ENCODE measurements at regions not wholly inside any gene's neighbourhood (a gene's known extent, or its start where the extent isn't known, plus 50 kb on each side); places are given as distances from the start of the nearest gene placed in this dataset.

GRCh38 chr7:112907658-112908057 is 117.5 kb upstream of the TMEM168 start:
- no peak overlapping the region for H3K27ac ChIP-seq (ENCODE audit: low read depth, low read length)
- H3K4me1 ChIP-seq (ENCODE audit: control insufficient read depth in 1 of 2, insufficient read depth in 2 of 2, low read length in 2 of 2) = no peaks in the 10 kb centered on the region
- H3K4me3 ChIP-seq (ENCODE audit: low read depth in 1 of 2, low read length in 2 of 2) = no peak overlapping the region
- H3K27me3 ChIP-seq (ENCODE audit: control insufficient read depth in 1 of 2, insufficient read depth in 2 of 2, low read length in 2 of 2) = no peaks in the 10 kb centered on the region
- H3K9ac ChIP-seq (ENCODE audit: low read depth in 1 of 2, low read length in 2 of 2) = no peak overlapping the region
- H3K9me3 ChIP-seq (ENCODE audit: control insufficient read depth in 1 of 2, low read length in 2 of 2) = peaks cover 7 to 8% of the 10 kb centered on the region in 2 donors
- peaks cover 3 to 4% of the 10 kb centered on the region in 2 donors for H3K36me3 ChIP-seq (ENCODE audit: control insufficient read depth in 1 of 2, insufficient read depth in 2 of 2, low read length in 2 of 2)

- Histone ChIP-seq H3K4me1 (ENCODE audit: control insufficient read depth in 1 of 2, insufficient read depth in 2 of 2, low read length in 2 of 2) (no peaks in the 10 kb centered on the region), H3K27ac (ENCODE audit: low read depth, low read length) (no peak overlapping the region), H3K36me3 (ENCODE audit: control insufficient read depth in 1 of 2, insufficient read depth in 2 of 2, low read length in 2 of 2) (peaks cover 1 to 3% of the 10 kb centered on the region in 2 donors), H3K9ac (ENCODE audit: low read depth in 1 of 2, low read length in 2 of 2) (no peak overlapping the region), H3K9me3 (ENCODE audit: control insufficient read depth in 1 of 2, low read length in 2 of 2) (peaks cover 7 to 8% of the 10 kb centered on the region in 2 donors), H3K27me3 (ENCODE audit: control insufficient read depth in 1 of 2, insufficient read depth in 2 of 2, low read length in 2 of 2) (no peaks in the 10 kb centered on the region), H3K4me3 (ENCODE audit: low read depth in 1 of 2, low read length in 2 of 2) (no peak overlapping the region)
Observed at GRCh38 chr7:112905950-112906349, 115.8 kb upstream of the TMEM168 start.

- no peak overlapping the region for H3K9ac ChIP-seq (ENCODE audit: low read depth in 1 of 2, low read length in 2 of 2)
- peaks cover 5 to 8% of the 10 kb centered on the region in 2 donors for H3K9me3 ChIP-seq (ENCODE audit: control insufficient read depth in 1 of 2, low read length in 2 of 2)
- H3K36me3 ChIP-seq (ENCODE audit: control insufficient read depth in 1 of 2, insufficient read depth in 2 of 2, low read length in 2 of 2) = peaks cover 0 to 3% of the 10 kb centered on the region in 2 donors
- H3K27me3 ChIP-seq (ENCODE audit: control insufficient read depth in 1 of 2, insufficient read depth in 2 of 2, low read length in 2 of 2) = no peaks in the 10 kb centered on the region
- no peak overlapping the region for H3K27ac ChIP-seq (ENCODE audit: low read depth, low read length)
- no peak overlapping the region for H3K4me3 ChIP-seq (ENCODE audit: low read depth in 1 of 2, low read length in 2 of 2)
- no peaks in the 10 kb centered on the region for H3K4me1 ChIP-seq (ENCODE audit: control insufficient read depth in 1 of 2, insufficient read depth in 2 of 2, low read length in 2 of 2)
Observed at GRCh38 chr7:112905413-112905812, 115.2 kb upstream of the TMEM168 start.

GRCh38 chr7:112898432-112899290 is 108.5 kb upstream of the TMEM168 start:
- Histone ChIP-seq H3K36me3 (ENCODE audit: control insufficient read depth in 1 of 2, insufficient read depth in 2 of 2, low read length in 2 of 2) (peaks cover 0 to 6% of the 10 kb centered on the region in 2 donors), H3K9ac (ENCODE audit: low read depth in 1 of 2, low read length in 2 of 2) (no peak overlapping the region), H3K4me3 (ENCODE audit: low read depth in 1 of 2, low read length in 2 of 2) (no peak overlapping the region), H3K27ac (ENCODE audit: low read depth, low read length) (no peak overlapping the region), H3K27me3 (ENCODE audit: control insufficient read depth in 1 of 2, insufficient read depth in 2 of 2, low read length in 2 of 2) (no peaks in the 10 kb centered on the region), H3K4me1 (ENCODE audit: control insufficient read depth in 1 of 2, insufficient read depth in 2 of 2, low read length in 2 of 2) (peaks cover 5 to 8% of the 10 kb centered on the region in 2 donors), H3K9me3 (ENCODE audit: control insufficient read depth in 1 of 2, low read length in 2 of 2) (peaks cover 0 to 6% of the 10 kb centered on the region in 2 donors)

- Histone ChIP-seq H3K27me3 (ENCODE audit: control insufficient read depth in 1 of 2, insufficient read depth in 2 of 2, low read length in 2 of 2) (no peaks in the 10 kb centered on the region), H3K9me3 (ENCODE audit: control insufficient read depth in 1 of 2, low read length in 2 of 2) (peaks cover 0 to 6% of the 10 kb centered on the region in 2 donors), H3K9ac (ENCODE audit: low read depth in 1 of 2, low read length in 2 of 2) (no peak overlapping the region), H3K27ac (ENCODE audit: low read depth, low read length) (no peak overlapping the region), H3K36me3 (ENCODE audit: control insufficient read depth in 1 of 2, insufficient read depth in 2 of 2, low read length in 2 of 2) (peaks cover 2 to 10% of the 10 kb centered on the region in 2 donors), H3K4me3 (ENCODE audit: low read depth in 1 of 2, low read length in 2 of 2) (no peak overlapping the region), H3K4me1 (ENCODE audit: control insufficient read depth in 1 of 2, insufficient read depth in 2 of 2, low read length in 2 of 2) (peaks cover 5 to 8% of the 10 kb centered on the region in 2 donors)
Observed at GRCh38 chr7:112897839-112898431, 107.7 kb upstream of the TMEM168 start.

- Histone ChIP-seq H3K9ac (ENCODE audit: low read depth in 1 of 2, low read length in 2 of 2) (no peak overlapping the region), H3K27ac (ENCODE audit: low read depth, low read length) (no peak overlapping the region), H3K4me1 (ENCODE audit: control insufficient read depth in 1 of 2, insufficient read depth in 2 of 2, low read length in 2 of 2) (peaks cover 5 to 8% of the 10 kb centered on the region in 2 donors), H3K4me3 (ENCODE audit: low read depth in 1 of 2, low read length in 2 of 2) (no peak overlapping the region), H3K27me3 (ENCODE audit: control insufficient read depth in 1 of 2, insufficient read depth in 2 of 2, low read length in 2 of 2) (no peaks in the 10 kb centered on the region), H3K36me3 (ENCODE audit: control insufficient read depth in 1 of 2, insufficient read depth in 2 of 2, low read length in 2 of 2) (peaks cover 3 to 12% of the 10 kb centered on the region in 2 donors), H3K9me3 (ENCODE audit: control insufficient read depth in 1 of 2, low read length in 2 of 2) (peaks cover 0 to 6% of the 10 kb centered on the region in 2 donors)
Observed at GRCh38 chr7:112896026-112896601, 105.9 kb upstream of the TMEM168 start.

GRCh38 chr7:112892263-112892662 is 102.1 kb upstream of the TMEM168 start:
- no peaks in the 10 kb centered on the region for H3K9me3 ChIP-seq (ENCODE audit: control insufficient read depth in 1 of 2, low read length in 2 of 2)
- no peak overlapping the region for H3K27ac ChIP-seq (ENCODE audit: low read depth, low read length)
- H3K9ac ChIP-seq (ENCODE audit: low read depth in 1 of 2, low read length in 2 of 2) = no peak overlapping the region
- no peak overlapping the region for H3K4me3 ChIP-seq (ENCODE audit: low read depth in 1 of 2, low read length in 2 of 2)
- H3K4me1 ChIP-seq (ENCODE audit: control insufficient read depth in 1 of 2, insufficient read depth in 2 of 2, low read length in 2 of 2) = no peaks in the 10 kb centered on the region
- no peaks in the 10 kb centered on the region for H3K27me3 ChIP-seq (ENCODE audit: control insufficient read depth in 1 of 2, insufficient read depth in 2 of 2, low read length in 2 of 2)
- H3K36me3 ChIP-seq (ENCODE audit: control insufficient read depth in 1 of 2, insufficient read depth in 2 of 2, low read length in 2 of 2) = peaks cover 3 to 12% of the 10 kb centered on the region in 2 donors

- no peaks in the 10 kb centered on the region for H3K4me1 ChIP-seq (ENCODE audit: control insufficient read depth in 1 of 2, insufficient read depth in 2 of 2, low read length in 2 of 2)
- H3K36me3 ChIP-seq (ENCODE audit: control insufficient read depth in 1 of 2, insufficient read depth in 2 of 2, low read length in 2 of 2) = peaks cover 3 to 12% of the 10 kb centered on the region in 2 donors
- H3K9ac ChIP-seq (ENCODE audit: low read depth in 1 of 2, low read length in 2 of 2) = no peak overlapping the region
- no peak overlapping the region for H3K27ac ChIP-seq (ENCODE audit: low read depth, low read length)
- H3K9me3 ChIP-seq (ENCODE audit: control insufficient read depth in 1 of 2, low read length in 2 of 2) = no peaks in the 10 kb centered on the region
- no peaks in the 10 kb centered on the region for H3K27me3 ChIP-seq (ENCODE audit: control insufficient read depth in 1 of 2, insufficient read depth in 2 of 2, low read length in 2 of 2)
- no peak overlapping the region for H3K4me3 ChIP-seq (ENCODE audit: low read depth in 1 of 2, low read length in 2 of 2)
Observed at GRCh38 chr7:112891698-112892097, 101.5 kb upstream of the TMEM168 start.

- H3K36me3 ChIP-seq (ENCODE audit: control insufficient read depth in 1 of 2, insufficient read depth in 2 of 2, low read length in 2 of 2) = peaks cover 3 to 12% of the 10 kb centered on the region in 2 donors
- H3K4me1 ChIP-seq (ENCODE audit: control insufficient read depth in 1 of 2, insufficient read depth in 2 of 2, low read length in 2 of 2) = no peaks in the 10 kb centered on the region
- H3K9me3 ChIP-seq (ENCODE audit: control insufficient read depth in 1 of 2, low read length in 2 of 2) = no peaks in the 10 kb centered on the region
- H3K27me3 ChIP-seq (ENCODE audit: control insufficient read depth in 1 of 2, insufficient read depth in 2 of 2, low read length in 2 of 2) = no peaks in the 10 kb centered on the region
- H3K9ac ChIP-seq (ENCODE audit: low read depth in 1 of 2, low read length in 2 of 2) = no peak overlapping the region
- no peak overlapping the region for H3K27ac ChIP-seq (ENCODE audit: low read depth, low read length)
- H3K4me3 ChIP-seq (ENCODE audit: low read depth in 1 of 2, low read length in 2 of 2) = no peak overlapping the region
Observed at GRCh38 chr7:112889834-112890438, 99.7 kb upstream of the TMEM168 start.

GRCh38 chr7:112889268-112889667 is 99.1 kb upstream of the TMEM168 start:
- no peak overlapping the region for H3K27ac ChIP-seq (ENCODE audit: low read depth, low read length)
- peaks cover 3 to 6% of the 10 kb centered on the region in 2 donors for H3K36me3 ChIP-seq (ENCODE audit: control insufficient read depth in 1 of 2, insufficient read depth in 2 of 2, low read length in 2 of 2)
- H3K4me1 ChIP-seq (ENCODE audit: control insufficient read depth in 1 of 2, insufficient read depth in 2 of 2, low read length in 2 of 2) = no peaks in the 10 kb centered on the region
- H3K9ac ChIP-seq (ENCODE audit: low read depth in 1 of 2, low read length in 2 of 2) = no peak overlapping the region
- H3K9me3 ChIP-seq (ENCODE audit: control insufficient read depth in 1 of 2, low read length in 2 of 2) = no peaks in the 10 kb centered on the region
- no peak overlapping the region for H3K4me3 ChIP-seq (ENCODE audit: low read depth in 1 of 2, low read length in 2 of 2)
- no peaks in the 10 kb centered on the region for H3K27me3 ChIP-seq (ENCODE audit: control insufficient read depth in 1 of 2, insufficient read depth in 2 of 2, low read length in 2 of 2)
